ENCODE measurements at regions not wholly inside any gene's neighbourhood (a gene's known extent, or its start where the extent isn't known, plus 50 kb on each side); places are given as distances from the start of the nearest gene placed in this dataset.
"Not testable (repeated sequence)": the region's sequence is repeated elsewhere in the genome, so short reads cannot be mapped to it uniquely, and the experiment has no call there.

DNA sequence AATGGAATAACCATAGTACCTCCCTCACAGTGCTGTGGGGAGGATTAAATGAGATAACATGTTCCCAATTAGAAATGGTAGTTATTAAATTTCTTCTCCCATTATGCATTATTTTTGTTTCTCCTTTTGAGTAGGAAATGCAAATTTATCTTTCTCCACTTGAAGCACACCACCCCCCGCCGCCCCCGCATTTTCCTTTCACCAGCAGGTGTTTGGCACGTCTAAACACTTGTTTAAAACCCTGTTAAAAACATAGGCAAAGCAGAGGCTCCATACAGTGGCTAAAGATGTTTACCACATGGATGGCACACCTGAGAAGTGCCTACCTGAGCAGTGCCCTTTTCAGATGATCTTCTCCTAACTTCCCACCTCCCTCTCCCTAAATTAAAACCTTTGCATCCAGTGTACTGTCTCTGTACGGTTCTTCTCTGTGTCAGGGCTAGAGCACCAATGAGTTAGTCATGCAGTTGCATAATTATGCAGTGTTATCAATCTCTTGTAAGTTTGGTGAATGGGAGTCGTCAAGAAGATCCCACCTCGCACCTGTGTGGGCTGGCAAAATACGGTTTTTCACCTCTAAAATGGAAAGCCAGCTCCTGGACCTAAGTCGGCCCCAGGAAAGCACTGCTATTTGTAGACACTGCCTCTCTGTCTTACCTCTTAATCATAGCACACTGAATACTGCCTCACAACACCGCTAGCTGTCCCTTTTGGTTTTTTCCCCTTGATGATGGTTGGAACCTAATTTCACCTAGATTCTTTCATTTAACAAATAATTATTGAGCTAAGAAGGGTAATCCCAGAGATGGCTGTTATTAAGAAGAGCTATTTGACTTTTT lies 122.0 kb downstream of the CT47B1 start:
- DNase-seq (ENCODE audit: low spot score), result no peak

DNA sequence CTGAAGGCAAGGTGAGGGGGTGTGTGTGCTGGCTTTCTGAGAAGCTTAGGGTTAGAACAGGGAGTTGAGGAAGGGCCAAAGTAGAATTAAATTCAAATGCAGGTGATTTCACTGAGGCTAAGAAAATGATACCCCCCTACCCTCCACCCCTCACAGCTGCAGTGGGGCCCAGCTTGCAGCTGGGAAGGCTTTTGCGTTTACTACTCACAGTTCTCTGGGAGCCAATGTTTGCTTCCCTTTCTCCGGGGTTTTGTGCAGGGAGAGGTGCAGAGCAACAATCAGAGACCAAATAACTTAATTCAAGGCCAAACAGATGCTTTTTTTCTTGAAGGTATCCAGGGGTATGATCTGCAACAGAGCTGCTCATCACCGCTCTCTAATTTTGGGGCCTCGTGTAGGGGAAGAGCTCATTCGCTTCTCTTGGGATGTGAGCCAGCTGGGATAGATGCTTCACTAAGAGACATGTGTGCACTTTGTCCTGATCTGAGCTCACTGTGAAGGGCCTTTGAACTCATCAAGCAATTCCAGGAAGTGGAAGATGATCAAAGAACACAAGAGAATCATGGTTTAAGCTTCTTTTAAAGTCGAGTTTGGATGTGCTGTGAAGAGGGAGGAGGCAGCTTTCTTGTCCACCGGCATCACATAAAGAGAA lies 122.7 kb upstream of the C1GALT1C1 start:
- DNase-seq (ENCODE audit: low spot score), result no peak

DNA sequence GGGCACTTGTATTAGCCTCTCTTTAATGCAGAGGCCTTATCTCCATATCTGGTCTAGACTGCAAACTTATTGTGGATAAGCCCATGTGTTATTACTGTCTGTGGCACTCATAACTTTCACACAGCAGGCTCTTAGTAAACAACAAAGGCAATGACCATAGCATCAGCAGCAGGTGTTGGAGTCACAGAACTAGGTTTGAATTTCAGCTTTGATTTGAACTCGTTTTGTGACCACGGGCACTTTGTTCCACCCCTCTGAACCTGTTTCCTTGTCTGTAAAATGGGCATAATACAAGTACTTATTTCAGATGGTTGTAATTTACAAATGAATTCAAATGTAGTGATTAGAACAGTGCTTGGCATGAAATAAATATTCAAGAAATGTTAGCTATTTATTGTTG lies 121.8 kb upstream of the C1GALT1C1 start:
- no peak for DNase-seq (ENCODE audit: low spot score)

DNA sequence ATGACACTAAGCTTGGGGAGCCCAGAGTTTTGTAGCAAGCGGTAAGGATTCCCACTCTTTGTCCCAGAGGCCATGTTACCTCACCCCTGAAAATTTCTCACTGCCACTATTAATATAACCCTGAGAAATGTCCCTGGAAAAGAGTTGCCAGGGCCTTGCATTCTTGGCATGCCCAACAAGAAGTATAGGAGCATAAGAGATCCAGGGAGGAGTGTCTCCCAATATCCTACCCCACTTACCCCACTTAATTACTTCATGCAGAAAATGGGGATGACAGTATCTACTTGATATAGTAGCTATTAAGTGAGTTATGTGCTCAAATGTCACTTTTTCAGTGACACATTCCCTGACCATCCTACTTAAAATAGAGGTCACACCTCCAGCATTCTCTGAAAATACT lies 120.5 kb upstream of the C1GALT1C1 start:
- no peak for DNase-seq (ENCODE audit: low spot score)

DNA sequence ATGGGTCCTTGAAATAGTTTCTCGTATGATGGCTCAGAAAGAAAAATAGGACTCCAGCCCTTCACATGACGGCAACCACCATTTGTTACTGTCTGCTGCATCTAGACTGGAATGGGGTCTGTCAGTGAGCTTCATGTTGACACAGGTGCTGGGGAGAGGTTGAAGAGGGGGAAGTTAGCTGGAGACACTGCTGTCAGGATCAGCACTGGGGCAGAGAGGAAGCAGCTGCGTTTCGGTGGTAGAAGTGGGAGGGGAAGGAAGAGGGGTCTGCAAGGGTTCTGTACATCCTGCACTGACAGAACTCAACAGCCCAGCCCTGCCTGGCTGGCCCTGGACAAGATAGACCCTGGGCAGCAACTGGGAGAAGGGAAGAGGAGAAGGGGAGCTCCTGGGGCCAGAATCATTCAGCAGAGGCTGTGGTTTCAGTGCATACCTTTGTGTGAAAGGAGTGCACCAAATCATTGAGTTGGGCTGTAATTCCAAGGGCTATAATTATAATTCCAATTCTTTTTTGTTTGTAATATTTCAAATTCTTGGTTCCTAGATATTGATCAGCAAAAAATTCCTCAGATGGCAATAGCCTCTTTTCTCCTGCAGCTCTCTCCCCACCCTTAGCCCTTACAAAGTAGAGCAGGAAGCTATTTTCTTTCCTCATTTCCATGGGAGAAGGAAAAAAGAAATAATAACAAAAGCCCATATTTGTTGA lies 119.4 kb upstream of the C1GALT1C1 start:
- DNase-seq (ENCODE audit: low spot score), result no peak

DNA sequence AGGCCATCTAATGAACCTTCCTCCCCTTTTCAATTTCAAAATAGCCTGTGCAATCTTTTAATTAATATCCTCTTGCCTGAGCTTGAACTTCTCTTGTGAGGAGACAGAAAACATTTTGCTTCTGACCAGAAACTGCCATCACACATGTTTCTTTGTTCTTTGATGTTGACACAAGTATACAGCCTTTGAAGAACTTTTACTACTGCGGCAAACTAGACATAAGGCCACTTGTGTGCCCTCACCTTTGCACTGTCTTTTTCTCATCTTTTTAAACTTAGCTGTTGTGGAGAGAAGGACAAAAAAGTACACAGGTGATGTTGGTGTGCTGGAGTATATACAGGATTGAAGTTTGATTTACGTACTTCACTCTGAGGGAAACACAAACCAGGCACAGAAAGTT lies 116.3 kb upstream of the C1GALT1C1 start:
- no peak for DNase-seq (ENCODE audit: low spot score)

DNA sequence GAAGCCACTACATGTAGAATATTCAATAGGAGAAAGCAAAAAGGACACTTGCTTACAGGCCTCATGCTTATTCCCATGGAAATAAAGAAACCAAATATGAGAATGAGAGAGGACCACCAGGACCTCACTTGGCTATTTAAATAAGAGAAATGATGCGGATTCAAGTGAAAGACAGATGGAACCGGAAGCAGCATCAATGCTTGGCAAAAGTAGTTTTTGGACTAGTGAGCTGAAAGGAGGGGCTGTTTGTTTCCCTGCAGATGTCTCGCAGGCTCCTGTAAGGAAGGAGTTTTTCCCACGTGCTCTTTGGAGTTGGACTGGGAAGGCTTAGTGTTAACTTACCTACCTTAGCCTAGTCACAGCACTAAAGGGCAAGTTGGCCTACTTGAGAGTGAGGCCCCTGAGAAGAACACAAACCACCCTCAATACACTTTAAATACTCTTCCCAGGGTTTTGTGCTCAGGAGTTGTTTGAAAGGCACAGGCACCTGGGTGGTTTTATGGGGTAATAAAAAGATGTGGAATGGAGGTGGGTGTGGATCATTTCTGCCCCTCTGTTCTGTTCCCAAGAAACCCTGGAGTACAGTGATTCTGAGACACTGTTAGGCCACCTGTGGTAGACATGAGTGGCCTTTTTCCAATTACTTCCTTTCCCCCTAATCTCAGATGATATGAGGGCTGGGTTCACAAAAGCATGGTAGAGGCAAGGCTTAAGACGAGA lies 113.3 kb upstream of the C1GALT1C1 start:
- DNase-seq (ENCODE audit: low spot score), result no peak

DNA sequence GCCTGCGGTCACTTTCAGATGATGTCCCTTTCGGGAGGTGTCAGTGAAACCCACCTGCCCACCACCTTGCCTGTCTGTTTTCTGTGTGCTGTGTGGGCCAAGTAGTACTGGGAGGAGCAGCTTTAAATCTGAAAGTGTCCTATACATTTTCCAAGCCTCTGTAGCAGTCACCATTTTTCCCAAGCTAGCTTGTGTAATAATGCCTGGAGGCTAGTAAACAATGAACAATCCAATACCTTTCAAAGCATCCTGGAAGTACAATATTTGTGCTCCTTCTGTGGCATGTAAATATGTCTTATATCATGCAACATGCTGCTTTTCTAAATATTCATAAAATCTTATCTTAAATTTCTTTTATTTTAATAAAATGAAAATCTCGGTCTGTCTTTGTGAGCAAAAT lies 111.6 kb upstream of the C1GALT1C1 start:
- no peak for DNase-seq (ENCODE audit: low spot score)

DNA sequence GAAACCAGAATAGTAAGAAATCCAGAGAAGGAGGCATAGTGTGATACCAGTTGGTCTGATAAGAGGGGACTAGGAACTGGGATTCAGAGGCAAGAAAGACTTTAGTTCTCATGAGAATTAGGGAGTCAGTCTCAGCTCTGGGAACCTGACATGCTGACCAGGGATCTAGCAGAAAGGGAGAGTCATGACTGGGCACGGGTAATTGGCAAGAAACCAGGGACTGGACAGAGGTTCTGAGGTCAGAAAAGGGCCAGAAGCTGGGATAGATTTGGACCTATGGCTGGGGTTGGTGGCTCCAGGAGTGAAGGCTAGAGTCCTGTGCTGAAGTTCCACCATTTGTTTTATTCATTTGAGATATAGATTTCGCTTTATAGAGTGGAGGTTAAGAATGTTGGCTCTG lies 110.2 kb upstream of the C1GALT1C1 start:
- no peak for DNase-seq (ENCODE audit: low spot score)

DNA sequence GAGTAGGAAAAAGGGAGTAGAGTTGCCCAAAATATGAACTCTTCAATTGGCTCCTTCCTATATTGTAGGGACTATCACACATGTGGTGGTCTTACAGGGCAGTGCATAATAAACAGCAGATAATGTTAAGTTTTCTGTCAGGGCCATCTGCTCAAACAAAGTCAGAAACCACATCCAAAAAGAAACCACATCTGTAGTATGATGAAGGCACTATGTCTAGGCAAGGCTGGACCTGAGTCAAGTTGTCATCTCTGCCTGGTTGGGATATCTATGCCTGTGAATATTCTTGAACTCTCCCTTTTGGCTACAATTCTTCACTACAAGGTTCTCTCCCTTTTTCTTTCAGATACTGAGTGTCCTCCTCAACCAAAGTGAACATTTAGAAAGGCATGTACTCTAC lies 109.4 kb upstream of the C1GALT1C1 start:
- DNase-seq (ENCODE audit: low spot score), result no peak

DNA sequence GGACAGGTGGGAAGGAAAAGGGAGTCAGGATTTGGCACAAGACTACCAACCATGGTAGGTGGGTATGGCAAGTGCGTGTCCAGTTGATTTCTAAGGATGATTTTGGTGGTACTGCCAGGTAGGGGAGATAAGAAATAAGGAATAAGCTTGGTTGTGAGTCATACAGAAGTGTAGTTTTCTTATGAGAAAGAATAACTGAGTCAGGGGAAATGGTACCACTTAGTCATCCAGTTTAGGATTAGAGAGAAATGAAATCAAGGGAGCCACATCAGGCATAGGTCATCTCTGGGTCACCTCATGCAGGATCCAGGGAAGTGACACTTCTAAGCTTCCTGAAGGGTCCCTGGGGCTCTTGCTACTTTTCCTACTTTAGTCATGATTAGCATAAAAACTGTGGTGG lies 107.1 kb upstream of the C1GALT1C1 start:
- no peak for DNase-seq (ENCODE audit: low spot score)

DNA sequence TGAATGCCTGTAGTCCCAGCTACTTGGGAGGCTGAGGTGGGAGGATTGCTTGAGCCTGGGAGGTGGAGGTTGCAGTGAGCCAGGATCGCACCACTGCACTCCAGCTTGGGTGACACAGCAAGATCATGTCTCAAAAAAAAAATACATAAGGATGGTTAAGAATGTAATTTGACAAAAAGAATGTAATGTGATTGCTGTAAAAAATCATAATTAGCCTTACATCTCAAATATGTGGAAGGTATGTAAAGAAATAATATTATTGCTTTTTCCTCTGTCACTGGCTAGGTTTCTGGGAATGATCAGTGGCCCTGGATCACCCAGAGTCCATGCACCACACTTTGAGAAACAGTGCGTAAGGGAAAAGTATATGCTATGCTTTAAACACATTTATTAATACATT lies 106.1 kb upstream of the C1GALT1C1 start:
- DNase-seq (ENCODE audit: low spot score), result no peak

DNA sequence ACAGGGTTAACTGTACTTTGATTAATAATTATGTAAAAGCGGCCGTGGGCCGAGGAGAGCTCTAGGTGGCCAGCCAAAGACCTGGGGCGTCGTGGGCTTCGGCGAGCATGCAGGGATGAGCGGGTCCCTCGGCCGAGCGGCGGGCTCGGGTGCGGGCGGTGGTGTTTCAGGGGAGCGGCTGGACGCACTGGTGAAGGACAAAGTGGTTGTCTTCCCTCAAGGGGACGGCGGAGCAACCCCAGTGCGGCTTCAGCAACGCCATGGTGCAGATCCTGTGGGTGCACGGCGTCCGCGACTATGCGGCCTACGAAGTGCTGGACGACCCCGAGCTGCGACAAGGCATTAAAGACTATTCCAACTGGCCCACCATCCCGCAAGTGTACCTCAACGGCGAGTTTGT lies 103.0 kb upstream of the C1GALT1C1 start:
- DNase-seq (ENCODE audit: low spot score), result no peak

DNA sequence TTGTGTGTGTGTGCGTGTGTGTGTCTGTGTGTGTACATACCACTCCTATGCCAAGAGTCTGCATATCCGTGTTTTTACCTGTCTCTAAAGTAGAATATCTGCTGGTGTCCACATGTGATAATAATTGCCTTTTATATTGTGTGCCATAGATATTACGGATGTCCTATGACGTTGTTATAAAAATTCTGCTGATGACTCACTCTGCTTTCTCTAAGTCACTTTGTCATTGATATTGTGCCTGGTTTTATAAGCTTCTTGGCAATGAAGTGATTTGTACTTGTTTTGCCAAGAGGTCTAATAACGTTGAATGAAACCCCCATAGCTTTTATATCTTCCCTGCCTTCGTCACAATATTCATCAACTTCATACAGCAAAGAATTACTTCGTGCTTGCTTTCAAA lies 102.6 kb upstream of the C1GALT1C1 start:
- no peak for DNase-seq (ENCODE audit: low spot score)

DNA sequence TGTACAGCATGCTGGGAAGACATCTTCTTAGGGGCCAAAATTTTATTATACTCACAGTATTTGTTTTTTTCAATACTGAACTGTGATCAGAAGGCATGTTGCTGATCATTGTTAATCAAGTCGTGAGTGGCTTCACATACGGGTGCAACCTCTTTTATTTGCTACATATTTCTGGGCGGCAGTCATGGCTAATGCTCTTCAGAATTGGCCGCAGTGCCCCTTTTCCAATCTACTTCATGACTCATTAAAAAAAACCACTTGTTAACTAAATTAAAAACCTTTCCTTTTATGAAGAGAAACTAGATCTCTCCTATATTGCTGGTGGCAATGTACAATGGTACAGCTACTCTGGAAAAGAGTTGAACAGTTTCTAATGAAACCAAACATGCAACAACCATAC lies 101.5 kb upstream of the C1GALT1C1 start:
- DNase-seq (ENCODE audit: low spot score), result no peak

DNA sequence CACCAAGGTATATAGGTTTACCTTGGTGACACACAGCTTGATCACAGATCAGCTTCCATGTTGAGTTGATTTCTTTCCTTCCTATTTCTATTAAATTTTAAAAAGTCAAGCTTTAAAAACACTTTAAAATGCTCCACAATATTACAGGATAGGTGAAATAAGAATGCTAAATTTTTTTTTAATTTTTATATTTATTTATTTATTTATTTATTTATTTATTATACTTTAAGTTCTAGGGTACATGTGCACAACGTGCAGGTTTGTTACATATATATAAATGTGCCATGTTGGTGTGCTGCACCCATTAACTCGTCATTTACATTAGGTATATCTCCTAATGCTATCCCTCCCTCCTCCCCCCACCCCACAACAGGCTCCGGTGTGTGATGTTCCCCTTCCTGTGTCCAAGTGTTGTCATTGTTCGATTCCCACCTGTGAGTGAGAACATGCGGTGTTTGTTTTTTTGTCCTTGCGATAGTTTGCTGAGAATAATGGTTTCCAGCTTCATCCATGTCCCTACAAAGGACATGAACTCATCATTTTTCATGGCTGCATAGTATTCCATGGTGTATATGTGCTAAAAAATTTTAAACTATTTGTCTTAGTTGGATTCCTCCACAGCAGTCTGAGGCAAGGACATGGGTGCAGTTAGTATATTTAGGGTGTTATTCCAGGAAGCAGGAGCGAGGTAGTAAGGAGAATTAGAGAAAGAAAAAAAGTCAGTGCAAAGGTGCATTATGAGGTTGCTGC lies 99.8 kb upstream of the C1GALT1C1 start:
- DNase-seq (ENCODE audit: low spot score), result not testable (repeated sequence)

DNA sequence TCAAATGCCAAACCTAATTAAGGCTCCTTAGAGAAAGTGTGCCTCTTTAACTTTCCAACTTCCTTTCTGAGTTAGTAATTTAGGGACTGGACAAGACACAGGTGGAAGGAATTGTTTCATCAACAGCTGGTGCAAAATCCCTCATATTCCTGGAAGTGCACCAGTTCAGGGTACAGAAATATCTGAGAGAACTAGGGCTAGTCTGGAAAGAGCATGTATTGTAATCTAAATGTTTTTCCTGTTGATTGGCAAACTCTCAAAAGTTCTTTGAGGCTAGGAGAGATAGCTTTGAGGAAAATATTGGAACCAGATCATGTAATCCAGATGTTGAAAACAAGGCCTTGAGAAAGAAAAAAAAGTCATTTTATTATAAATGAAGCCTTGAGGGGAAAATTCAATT lies 98.1 kb upstream of the C1GALT1C1 start:
- no peak for DNase-seq (ENCODE audit: low spot score)

DNA sequence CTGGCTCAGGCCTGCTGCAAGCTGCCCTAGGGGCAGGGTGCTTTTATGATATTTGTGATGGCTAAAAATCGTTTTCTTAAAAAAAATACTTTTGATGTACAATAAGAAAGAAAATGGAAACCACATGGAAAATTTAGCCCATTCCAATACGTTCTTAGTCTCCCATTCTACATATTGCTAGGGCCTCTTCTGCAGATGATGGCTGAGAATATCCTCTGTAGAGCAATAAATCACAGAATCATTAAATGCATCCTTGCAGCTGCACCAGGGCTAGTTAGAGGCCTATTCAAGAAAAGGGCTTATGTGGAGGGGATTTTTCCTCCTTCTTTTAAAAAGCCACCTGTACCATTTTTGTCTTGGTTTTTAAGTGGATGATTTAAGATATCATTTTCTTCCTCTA lies 97.6 kb upstream of the C1GALT1C1 start:
- DNase-seq (ENCODE audit: low spot score), result no peak

DNA sequence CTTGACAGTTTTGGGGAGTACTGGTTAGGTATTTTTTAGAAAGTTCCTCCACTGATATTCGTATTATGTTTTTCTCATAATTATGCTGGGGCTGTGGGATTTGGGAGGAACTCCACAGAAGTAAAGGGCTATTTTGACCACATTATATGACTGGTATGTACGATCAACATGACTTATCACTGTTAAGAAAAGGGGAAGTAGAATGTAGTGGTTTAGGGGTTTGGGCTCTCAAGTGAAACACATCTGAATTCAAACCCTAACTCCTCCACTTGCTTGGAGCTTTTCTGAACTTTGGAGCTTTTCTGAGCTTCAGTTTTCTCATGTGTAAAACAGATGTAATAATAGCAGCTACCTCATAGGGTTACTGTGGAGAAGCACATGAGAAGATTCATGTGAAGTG lies 96.4 kb upstream of the C1GALT1C1 start:
- DNase-seq (ENCODE audit: low spot score), result no peak

DNA sequence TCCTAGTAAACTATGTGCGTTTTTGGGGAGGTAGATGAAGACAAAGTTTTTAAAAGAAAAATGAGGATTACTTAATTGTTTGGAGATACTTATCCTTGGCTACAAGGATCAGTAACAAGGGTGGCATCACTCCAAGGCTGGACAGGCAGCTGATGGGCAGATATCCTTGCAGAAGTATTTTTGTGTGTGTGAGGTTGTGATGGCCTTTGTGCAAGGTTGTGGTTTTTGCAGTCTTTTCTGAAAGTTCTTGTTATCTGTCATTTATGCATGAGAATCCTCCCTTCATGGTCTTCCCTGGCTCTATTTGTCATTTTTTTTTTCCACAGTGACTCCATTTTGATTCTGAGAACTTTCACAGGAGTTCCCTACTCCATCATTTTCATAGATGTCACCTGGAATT lies 96.0 kb upstream of the C1GALT1C1 start:
- DNase-seq (ENCODE audit: low spot score), result no peak

DNA sequence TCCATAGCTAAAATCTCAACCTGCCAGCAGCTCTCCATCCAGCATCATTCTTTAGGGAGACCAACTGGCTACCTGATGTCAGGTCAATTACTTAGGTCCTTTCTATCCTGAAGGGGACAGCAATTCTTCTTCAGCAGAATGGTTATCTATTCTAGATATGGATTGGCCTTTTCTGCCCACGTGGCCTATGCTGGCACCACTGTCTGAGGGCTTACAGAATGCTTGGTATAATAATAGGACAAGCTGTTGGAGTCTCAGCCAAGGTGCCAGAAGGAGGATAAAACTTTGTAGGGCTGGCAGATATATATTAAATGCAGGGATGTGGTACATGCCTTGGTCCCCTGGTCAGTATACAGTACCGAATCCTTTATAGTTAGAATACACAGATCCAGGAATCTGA lies 89.8 kb upstream of the C1GALT1C1 start:
- no peak for DNase-seq (ENCODE audit: low spot score)
